Dedifferentiated amniotic fluid mesenchymal stem cell (primary cell): ENCODE measurements at regions not wholly inside any gene's neighbourhood (a gene's known extent, or its start where the extent isn't known, plus 50 kb on each side); places are given as distances from the start of the nearest gene placed in this dataset.

Experiments used
- DNase-seq: peaks from one replicate; pipeline ENCODE4 v3.0.0-alpha.2; 2016; ENCODE audit errors: extremely low spot score

DNA sequence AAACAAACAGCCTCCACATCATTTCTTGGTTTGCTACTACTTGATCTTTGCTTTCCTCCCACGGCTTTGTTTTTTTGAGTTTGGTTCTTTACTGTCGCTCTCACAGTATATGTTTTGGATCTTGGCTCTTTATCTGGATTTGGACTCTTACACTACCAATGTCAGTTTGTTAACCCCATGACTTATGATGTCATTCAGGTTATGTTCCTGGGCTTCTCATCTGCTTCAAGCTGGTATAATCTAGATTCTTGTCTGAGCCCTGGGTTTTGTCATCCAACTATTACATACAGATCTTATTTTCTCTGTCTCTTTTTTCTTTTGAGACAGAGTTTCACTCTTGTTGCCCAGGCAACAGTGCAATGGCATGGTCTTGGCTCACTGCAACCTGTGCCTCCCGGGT lies 482.9 kb upstream of the TEX13C start:
- DNase-seq: no peak

DNA sequence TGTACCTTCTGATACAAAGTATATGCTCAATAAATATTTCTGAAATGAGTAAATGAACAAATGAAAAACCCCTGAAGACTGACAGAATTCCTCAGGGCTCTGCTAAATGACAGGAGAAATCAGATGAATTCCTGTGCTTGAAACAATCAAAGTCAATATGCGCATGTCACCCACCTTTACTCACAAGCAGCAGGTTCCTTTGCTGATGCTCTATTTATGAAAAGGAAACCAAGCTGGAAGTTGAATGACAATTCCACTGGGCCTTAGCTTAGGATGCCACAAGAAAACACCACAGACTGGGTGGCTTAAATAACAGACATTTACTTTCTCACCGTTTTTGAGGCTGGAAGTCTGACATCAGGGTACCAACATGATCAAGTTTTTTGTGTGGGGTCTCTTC lies 477.5 kb upstream of the TEX13C start:
- DNase-seq: no peak

DNA sequence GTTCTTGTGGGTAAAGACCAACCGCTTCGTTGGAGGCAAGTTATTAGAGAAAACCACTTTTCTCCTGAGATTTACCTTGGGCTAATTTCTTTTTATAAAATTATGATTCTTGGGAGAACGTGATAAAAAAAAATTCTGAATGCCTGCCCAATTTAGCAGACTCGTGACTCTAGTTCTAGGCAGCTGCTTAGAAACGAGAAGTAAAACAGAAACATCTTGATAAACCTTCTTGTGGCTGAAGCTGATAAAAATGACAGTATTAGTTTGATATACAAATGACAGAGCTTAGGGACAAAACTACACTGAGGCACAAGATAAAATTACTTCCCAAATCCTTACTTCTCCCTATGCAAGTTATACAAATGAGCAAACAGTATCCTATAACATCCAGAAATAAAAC lies 458.9 kb upstream of the TEX13C start:
- DNase-seq: no peak

GRCh38 chrX:124862301-124862700 lies 457.4 kb upstream of the TEX13C start:
- no peak for DNase-seq

GRCh38 chrX:124863303-124863702 lies 456.4 kb upstream of the TEX13C start:
- no peak for DNase-seq

- no peak for DNase-seq
Observed at GRCh38 chrX:124887572-124887971, 432.1 kb upstream of the TEX13C start.

DNA sequence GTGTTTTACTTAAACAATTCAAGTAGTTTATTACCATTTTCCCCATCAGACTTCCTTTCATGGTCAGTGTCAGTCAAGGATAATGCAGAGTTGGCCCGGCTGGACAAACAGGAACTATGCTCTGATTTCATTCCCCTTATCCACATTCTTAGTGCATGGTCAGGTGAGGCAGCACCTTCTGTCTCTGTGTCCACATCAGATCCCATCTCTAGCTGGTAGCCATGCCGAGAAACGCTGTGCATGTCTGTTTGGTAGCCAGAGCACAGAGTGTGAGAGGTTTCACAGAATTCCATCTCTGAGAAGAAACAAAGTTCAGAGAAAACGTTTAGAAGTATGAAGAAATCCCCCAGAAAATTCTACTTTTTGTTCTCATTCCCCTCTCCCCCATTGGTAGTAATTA lies 423.7 kb upstream of the TEX13C start:
- no peak for DNase-seq

- no peak for DNase-seq
Observed at GRCh38 chrX:124902953-124903352, 416.7 kb upstream of the TEX13C start.

GRCh38 chrX:124910611-124911010 lies 409.1 kb upstream of the TEX13C start:
- DNase-seq: no peak

- DNase-seq: no peak
Observed at GRCh38 chrX:124917011-124917410, 402.7 kb upstream of the TEX13C start.

- DNase-seq: no peak
Observed at GRCh38 chrX:124925681-124926080, 394.0 kb upstream of the TEX13C start.

- DNase-seq: no peak
Observed at GRCh38 chrX:124931241-124931640, 388.4 kb upstream of the TEX13C start.

DNA sequence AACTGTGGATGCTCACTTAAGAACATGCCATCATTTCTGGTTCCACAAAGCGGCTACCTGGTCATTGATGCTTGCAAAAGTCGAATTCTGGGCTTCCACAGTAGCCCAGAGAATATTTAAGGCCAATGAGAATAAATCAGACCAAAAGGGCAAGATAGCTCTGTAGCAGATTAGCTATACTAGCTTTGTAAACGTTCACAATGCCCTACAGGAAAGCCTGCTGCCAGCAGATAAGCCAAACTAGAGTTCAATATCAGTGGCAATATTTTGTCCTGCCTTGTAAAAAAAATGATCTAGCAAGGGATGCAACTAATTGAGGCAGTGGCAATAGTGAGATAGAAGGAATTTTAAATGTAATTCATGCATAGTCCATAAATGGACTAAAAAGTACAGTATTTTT lies 387.7 kb upstream of the TEX13C start:
- no peak for DNase-seq

GRCh38 chrX:124938715-124939114 lies 381.0 kb upstream of the TEX13C start:
- DNase-seq: no peak

DNA sequence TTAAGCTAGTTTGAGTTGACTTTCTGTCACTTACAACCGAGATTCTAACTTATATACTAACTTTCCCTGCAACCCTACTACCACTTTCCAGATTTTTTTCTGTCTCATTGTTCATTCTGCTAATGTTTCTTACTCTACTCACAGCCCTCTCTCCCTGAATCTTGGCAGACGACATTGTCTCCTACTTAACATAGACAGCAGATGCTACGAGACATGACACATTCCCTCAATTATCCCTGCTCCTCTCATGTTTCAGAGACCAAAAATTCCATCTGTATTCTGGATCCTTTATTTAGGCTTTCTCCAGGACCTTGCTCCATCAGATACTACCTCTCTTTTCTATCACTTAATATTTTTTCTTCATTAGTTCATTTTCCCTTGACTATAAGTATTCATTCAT lies 379.1 kb upstream of the TEX13C start:
- DNase-seq: no peak

DNA sequence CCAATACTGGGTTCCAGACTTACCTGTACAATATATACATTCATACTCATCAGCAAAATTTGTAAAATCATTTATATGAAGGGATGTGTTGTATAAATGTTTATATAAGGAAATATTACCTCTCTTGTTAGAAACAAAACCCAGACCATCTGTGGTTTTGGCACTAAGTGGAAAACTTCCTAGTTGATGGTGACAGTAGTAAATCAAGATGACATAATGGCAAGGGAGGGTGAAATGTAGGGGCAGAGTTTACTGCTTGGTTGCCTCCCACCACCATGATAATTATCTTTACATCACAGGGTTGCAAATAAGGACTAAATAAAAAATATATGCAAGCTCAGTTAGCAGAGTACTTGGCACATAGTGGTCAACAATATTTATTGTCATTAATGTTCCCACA lies 365.3 kb upstream of the TEX13C start:
- no peak for DNase-seq

GRCh38 chrX:124960454-124960853 lies 359.2 kb upstream of the TEX13C start:
- DNase-seq: no peak

- DNase-seq: no peak
Observed at GRCh38 chrX:124963717-124964116, 356.0 kb upstream of the TEX13C start, which contains the start of gene TENM1. TENM1 (minus strand) TSS chrX:124963817.

DNA sequence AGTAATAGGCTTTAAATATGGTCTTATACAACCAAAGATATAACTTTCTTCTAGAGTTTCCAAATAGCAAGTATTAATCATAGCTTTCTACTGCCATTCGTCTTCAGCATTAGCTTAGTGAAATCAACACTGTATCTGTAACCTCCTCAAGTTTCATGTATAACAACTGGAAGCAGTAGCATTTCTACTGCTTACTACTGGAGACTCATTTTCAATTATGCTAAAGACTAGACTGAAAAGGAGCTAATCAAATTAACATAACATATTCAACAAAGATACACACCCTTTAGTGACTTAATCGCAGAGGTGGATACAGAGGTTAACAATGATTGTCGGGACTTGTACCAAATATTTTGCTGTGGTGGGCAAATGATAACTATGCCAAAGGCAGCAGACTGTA lies 344.2 kb upstream of the TEX13C start:
- DNase-seq: no peak

DNA sequence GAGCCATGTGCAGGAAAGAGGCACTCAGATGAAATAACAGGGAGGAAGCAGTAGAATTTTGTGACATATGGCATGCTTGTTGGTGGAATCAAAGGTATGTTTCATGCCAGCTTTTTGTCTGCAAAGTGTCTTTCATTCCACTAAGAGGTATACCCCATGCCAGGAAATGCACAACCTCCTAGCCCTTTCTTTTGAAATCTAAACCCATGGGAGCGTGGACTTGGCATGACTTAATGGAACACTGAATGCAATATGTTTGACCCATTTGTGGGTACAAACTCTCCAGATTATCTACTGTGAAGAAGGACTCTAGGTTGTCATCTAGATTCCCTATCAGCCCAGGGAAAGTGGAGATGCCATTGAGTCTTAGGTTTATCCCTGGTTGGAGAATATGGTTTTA lies 338.3 kb upstream of the TEX13C start:
- no peak for DNase-seq

- no peak for DNase-seq
Observed at GRCh38 chrX:124984140-124984813, 335.4 kb upstream of the TEX13C start.

- no peak for DNase-seq
Observed at GRCh38 chrX:124986284-124986683, 333.4 kb upstream of the TEX13C start.

GRCh38 chrX:124993735-124994134 lies 325.9 kb upstream of the TEX13C start:
- DNase-seq: no peak

DNA sequence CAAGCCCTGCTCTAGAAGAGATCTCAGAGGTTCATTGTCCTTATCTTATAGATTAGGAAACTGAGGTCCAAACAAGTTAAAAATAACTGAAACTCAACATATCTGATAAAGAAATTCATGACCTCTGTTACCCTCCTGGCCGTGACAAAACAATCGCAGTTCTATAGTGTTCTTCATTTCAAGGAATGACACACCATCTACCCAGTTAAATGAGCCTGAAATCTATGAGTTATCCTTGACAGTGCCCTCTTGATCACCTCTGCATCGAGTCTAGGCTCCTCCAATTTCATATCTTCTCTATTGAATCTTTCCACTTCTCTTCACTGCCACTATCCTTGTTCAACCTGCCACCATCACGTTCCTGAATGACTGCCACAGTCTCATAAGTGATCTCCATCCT lies 325.3 kb upstream of the TEX13C start:
- DNase-seq: no peak
